Panc1 (cell line): ENCODE measurements at regions not wholly inside any gene's neighbourhood (a gene's known extent, or its start where the extent isn't known, plus 50 kb on each side); places are given as distances from the start of the nearest gene placed in this dataset.

Experiments
- ATAC-seq: fragments of 200-7000 bp; cut with Tn5 transposase; 2 replicates; pipeline ENCODE4 v1.9.1; 2020; ENCODE audit warnings: mild to moderate bottlenecking, moderate library complexity
- BruUV-seq: library from RNA; stranded (reverse); fragments of 400-500 nt; replicated peaks from 2 replicates; lab custom pipeline; 2021; lab: Mats Ljungman, UMichigan
- CTCF ChIA-PET: fragments of 300-600 bp; sonication (Branson Sonifier 250); formaldehyde crosslinking; loops from one replicate; lab custom pipeline; 2022; ENCODE audit warnings: antibody characterized with exemption; lab: Charles Lee
- POLR2A ChIA-PET: fragments of 300-600 bp; sonication (Branson Sonifier 250); formaldehyde crosslinking; loops from one replicate; lab custom pipeline; 2022; ENCODE audit warnings: antibody characterized with exemption; lab: Charles Lee
- DNase-seq: peaks from one replicate; pipeline ENCODE4 v3.0.0-alpha.2; 2010; ENCODE audit warnings: low read depth, low spot score
- H3K27ac ChIP-seq: 2 replicates; pipeline ENCODE4 v1.5.1; 2011; ENCODE audit warnings: mild to moderate bottlenecking, low read length, inconsistent platforms
- H3K27me3 ChIP-seq: fragments of 200-500 bp; sonication (Bioruptor generic); 2 replicates; pipeline ENCODE4 v1.6.0; 2014; ENCODE audit warnings: low read length, inconsistent platforms; ENCODE audit not compliant: control insufficient read depth, insufficient read depth
- H3K36me3 ChIP-seq: fragments of 200-500 bp; sonication (Bioruptor generic); 2 replicates; pipeline ENCODE4 v1.5.1; 2014; ENCODE audit warnings: inconsistent platforms, mild to moderate bottlenecking, low read length, moderate library complexity; ENCODE audit not compliant: control insufficient read depth, insufficient read depth
- H3K4me1 ChIP-seq: 2 replicates; pipeline ENCODE4 v1.5.1; 2011; ENCODE audit warnings: inconsistent platforms, mild to moderate bottlenecking, low read length, moderate library complexity; ENCODE audit not compliant: control insufficient read depth, insufficient read depth
- H3K4me3 ChIP-seq, 2 experiments: 2 replicates each; pipeline ENCODE4 v1.5.1; 2011 to 2012; ENCODE audit warnings: low read depth in 2 of 2, low read length in 2 of 2, mild to moderate bottlenecking in 2 of 2, inconsistent platforms in 1 of 2, moderate library complexity in 1 of 2
- H3K9me3 ChIP-seq: fragments of 200-500 bp; sonication (Bioruptor generic); 2 replicates; pipeline ENCODE4 v1.5.1; 2014; ENCODE audit warnings: low read depth, mild to moderate bottlenecking, inconsistent platforms, low read length, moderate library complexity; ENCODE audit not compliant: control insufficient read depth, insufficient read depth
- POLR2AphosphoS5 ChIP-seq: IDR thresholded peaks from 2 replicates; pipeline ENCODE4 v1.6.1; 2012; ENCODE audit warnings: mild to moderate bottlenecking, low read depth, low read length, moderate library complexity
- SIN3A ChIP-seq: IDR thresholded peaks from 2 replicates; pipeline ENCODE4 v1.6.1; 2012; ENCODE audit warnings: low read depth, mild to moderate bottlenecking, low read length, moderate library complexity, borderline replicate concordance; ENCODE audit not compliant: insufficient read depth
- TCF7L2 ChIP-seq: IDR thresholded peaks from 2 replicates; pipeline ENCODE4 v1.6.1; 2011; ENCODE audit warnings: mild to moderate bottlenecking, low read depth, low read length, inconsistent platforms
- in situ Hi-C: cut with HindIII; loops from 2 replicates; pipeline ENCODE4 v1.10.0; 2016; ENCODE audit warnings: low sequenced_read_pairs, low pct_unique_long_range_greater_than_20kb
- intact Hi-C: fragments of 100-400 bp; cut with micrococcal nuclease; formaldehyde crosslinking; loops from one replicate; pipeline ENCODE4 v1.10.0; 2022; ENCODE audit not compliant: unreplicated experiment
- TF ChIP-seq, protein P1 (sequence below), 2 experiments: IDR thresholded peaks; 2 replicates each; pipeline ENCODE4 v1.6.1; 2011 to 2012; ENCODE audit warnings: low read depth in 2 of 2, control low read depth in 1 of 2, low read length in 1 of 2, mild to moderate bottlenecking in 1 of 2, moderate library complexity in 1 of 2; ENCODE audit not compliant: insufficient read depth in 1 of 2
- TF ChIP-seq, protein P2 (sequence below): fragments of 450-650 bp; IDR thresholded peaks from 2 replicates; pipeline ENCODE4 v1.5.1; 2017; ENCODE audit warnings: mild to moderate bottlenecking

DNA sequence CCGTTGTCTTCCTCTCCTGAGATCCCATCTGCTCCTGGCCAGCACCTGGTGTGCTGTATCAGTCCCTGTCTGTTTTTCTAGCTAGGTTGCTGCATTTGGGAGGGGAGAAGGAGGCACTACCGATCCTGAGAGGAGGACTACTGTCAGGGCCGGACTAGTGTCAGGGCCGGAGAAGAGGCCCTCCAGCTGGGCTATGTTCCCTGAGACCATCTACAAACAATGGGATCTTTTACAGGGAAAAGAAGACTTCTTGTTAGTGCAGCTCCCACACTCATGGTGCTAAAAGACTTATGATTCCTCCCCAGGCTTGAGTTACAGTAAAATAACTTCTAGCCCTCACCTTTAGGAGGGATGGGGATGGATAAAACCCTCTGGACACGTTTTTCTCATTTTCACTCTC is 141.0 kb upstream of the TNR start:
- Histone ChIP-seq H3K27ac (no peak overlapping the region), H3K36me3 (no peaks in the 10 kb centered on the region), H3K9me3 (no peaks in the 10 kb centered on the region), H3K27me3 (no peaks in the 10 kb centered on the region), H3K4me1 (no peaks in the 10 kb centered on the region), H3K4me3 (no peak overlapping the region)
- intact Hi-C loops (loop anchor here (10.0 kb wide), 2 partner anchors 410 to 730 kb away; no protein-coding TSS in a partner anchor), in situ Hi-C loops (no loop called here)
- POLR2A ChIA-PET: no interaction called here
- BruUV-seq: no TSS peak
- ATAC-seq (no peak), DNase-seq (no peak)
- TF ChIP-seq SIN3A (no peak), TCF7L2 (no peak), POLR2AphosphoS5 (no peak)
- TF ChIP-seq, protein P1, sequence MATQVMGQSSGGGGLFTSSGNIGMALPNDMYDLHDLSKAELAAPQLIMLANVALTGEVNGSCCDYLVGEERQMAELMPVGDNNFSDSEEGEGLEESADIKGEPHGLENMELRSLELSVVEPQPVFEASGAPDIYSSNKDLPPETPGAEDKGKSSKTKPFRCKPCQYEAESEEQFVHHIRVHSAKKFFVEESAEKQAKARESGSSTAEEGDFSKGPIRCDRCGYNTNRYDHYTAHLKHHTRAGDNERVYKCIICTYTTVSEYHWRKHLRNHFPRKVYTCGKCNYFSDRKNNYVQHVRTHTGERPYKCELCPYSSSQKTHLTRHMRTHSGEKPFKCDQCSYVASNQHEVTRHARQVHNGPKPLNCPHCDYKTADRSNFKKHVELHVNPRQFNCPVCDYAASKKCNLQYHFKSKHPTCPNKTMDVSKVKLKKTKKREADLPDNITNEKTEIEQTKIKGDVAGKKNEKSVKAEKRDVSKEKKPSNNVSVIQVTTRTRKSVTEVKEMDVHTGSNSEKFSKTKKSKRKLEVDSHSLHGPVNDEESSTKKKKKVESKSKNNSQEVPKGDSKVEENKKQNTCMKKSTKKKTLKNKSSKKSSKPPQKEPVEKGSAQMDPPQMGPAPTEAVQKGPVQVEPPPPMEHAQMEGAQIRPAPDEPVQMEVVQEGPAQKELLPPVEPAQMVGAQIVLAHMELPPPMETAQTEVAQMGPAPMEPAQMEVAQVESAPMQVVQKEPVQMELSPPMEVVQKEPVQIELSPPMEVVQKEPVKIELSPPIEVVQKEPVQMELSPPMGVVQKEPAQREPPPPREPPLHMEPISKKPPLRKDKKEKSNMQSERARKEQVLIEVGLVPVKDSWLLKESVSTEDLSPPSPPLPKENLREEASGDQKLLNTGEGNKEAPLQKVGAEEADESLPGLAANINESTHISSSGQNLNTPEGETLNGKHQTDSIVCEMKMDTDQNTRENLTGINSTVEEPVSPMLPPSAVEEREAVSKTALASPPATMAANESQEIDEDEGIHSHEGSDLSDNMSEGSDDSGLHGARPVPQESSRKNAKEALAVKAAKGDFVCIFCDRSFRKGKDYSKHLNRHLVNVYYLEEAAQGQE (IDR thresholded peaks at IDR 0.05; ENCODE audit: insufficient read depth in 1 of 2, low read depth in 2 of 2, low read length in 1 of 2): no peak
- TF ChIP-seq, protein P2, sequence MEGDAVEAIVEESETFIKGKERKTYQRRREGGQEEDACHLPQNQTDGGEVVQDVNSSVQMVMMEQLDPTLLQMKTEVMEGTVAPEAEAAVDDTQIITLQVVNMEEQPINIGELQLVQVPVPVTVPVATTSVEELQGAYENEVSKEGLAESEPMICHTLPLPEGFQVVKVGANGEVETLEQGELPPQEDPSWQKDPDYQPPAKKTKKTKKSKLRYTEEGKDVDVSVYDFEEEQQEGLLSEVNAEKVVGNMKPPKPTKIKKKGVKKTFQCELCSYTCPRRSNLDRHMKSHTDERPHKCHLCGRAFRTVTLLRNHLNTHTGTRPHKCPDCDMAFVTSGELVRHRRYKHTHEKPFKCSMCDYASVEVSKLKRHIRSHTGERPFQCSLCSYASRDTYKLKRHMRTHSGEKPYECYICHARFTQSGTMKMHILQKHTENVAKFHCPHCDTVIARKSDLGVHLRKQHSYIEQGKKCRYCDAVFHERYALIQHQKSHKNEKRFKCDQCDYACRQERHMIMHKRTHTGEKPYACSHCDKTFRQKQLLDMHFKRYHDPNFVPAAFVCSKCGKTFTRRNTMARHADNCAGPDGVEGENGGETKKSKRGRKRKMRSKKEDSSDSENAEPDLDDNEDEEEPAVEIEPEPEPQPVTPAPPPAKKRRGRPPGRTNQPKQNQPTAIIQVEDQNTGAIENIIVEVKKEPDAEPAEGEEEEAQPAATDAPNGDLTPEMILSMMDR: no peak
- CTCF ChIA-PET: interaction anchor here (0.6 kb wide), 1 partner anchor 144 kb away, joined by 3 read pairs; no protein-coding TSS in a partner anchor

DNA sequence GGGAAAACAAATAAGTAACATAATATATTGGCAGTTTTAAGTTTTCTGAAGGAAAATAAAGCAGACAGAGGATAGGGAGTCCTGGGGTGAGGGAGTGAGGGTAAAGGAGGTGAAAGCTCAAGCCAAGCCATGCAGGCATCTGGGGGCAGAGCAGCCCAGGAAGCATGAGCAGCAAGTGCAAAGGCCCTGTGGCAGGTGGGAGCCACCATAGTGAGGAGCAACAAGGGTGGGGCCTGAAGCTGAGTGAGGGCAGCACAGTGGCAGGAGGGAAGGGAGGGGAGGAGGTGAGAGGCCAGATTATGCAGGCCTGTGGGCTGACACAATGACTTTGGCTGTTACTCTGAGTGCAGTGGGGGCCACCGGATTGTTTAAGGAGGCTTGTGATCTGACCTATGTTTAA is 138.8 kb upstream of the TNR start:
- Histone ChIP-seq H3K4me1 (no peaks in the 10 kb centered on the region), H3K9me3 (no peaks in the 10 kb centered on the region), H3K27me3 (no peaks in the 10 kb centered on the region), H3K4me3 (no peak overlapping the region), H3K36me3 (no peaks in the 10 kb centered on the region), H3K27ac (no peak overlapping the region)
- no TSS peak for BruUV-seq
- DNase-seq (no peak), ATAC-seq (no peak)
- in situ Hi-C loops: no loop called here
- no peak for TF ChIP-seq POLR2AphosphoS5
- no peak for TF ChIP-seq SIN3A
- TF ChIP-seq, protein P1 (IDR thresholded peaks at IDR 0.05; ENCODE audit: insufficient read depth in 1 of 2, low read depth in 2 of 2, low read length in 1 of 2): no peak
- TF ChIP-seq, protein P2: no peak
- no peak for TF ChIP-seq TCF7L2
- ChIA-PET CTCF (no interaction called here), POLR2A (no interaction called here)
- intact Hi-C loops: loop anchor here (10.0 kb wide), 2 partner anchors 407 to 727 kb away; no protein-coding TSS in a partner anchor
